ENCODE measurements at regions not wholly inside any gene's neighbourhood (a gene's known extent, or its start where the extent isn't known, plus 50 kb on each side); places are given as distances from the start of the nearest gene placed in this dataset.

DNA sequence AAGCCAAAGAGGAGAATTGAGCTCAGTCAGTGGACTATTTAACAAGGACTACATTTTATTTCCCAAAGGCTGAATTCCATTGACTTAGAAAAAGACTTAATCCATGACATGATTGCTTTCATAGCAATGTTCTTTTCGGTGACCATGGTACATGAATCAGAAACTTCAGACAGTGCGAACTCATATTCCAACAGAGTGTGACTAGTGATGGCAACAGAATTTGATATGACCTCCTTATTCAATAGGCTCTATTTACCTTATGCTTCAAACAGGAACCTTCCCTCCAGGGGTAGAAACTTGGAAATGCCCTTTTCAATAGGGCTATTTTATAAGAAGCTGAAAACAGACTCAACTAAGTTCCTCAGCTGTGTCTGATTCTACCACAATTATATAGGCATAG lies 191.9 kb downstream of the RND3 start:
- H3K36me3 ChIP-seq (ENCODE audit: control insufficient read depth, insufficient read depth, low read length), result no peaks in the 10 kb centered on the region
- no peak overlapping the region for H3K27ac ChIP-seq (ENCODE audit: insufficient read depth, low read depth, low read length, poor library complexity, severe bottlenecking)
- H3K4me1 ChIP-seq (ENCODE audit: control insufficient read depth, insufficient read depth, low read length), result no peaks in the 10 kb centered on the region
- 94 to 98% methylated on average over 2 of the region's 2 CpGs for WGBS, 2 experiments
- H3K9me3 ChIP-seq (ENCODE audit: control insufficient read depth, low read length), result no peaks in the 10 kb centered on the region
- no peaks in the 10 kb centered on the region for H3K27me3 ChIP-seq (ENCODE audit: control insufficient read depth, insufficient read depth, low read length, poor library complexity, severe bottlenecking)
- H3K4me3 ChIP-seq (ENCODE audit: insufficient read depth, low read depth, low read length), result no peak overlapping the region

DNA sequence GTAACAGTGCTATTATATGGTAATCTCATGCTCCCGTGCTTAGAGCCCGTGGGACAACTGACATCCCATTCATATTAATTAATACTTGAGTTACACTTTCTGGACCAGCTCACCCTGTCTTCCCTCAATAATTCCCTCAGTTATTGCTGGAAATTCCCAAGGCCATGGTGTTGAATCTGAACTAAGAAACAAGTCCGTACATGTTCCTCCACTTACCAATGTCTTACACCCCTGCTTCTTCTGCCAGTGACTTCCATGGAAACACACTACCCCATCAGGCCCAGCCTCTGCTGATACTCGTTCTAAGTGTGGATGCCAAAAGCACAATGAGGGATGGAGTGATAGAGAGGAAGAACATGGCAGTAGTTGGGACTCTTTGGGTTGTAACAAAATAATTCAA lies 193.7 kb downstream of the RND3 start:
- no peaks in the 10 kb centered on the region for H3K27me3 ChIP-seq (ENCODE audit: control insufficient read depth, insufficient read depth, low read length, poor library complexity, severe bottlenecking)
- WGBS, 2 experiments, result 91 to 94% methylated on average over 3 of the region's 4 CpGs
- no peaks in the 10 kb centered on the region for H3K4me1 ChIP-seq (ENCODE audit: control insufficient read depth, insufficient read depth, low read length)
- no peaks in the 10 kb centered on the region for H3K36me3 ChIP-seq (ENCODE audit: control insufficient read depth, insufficient read depth, low read length)
- H3K27ac ChIP-seq (ENCODE audit: insufficient read depth, low read depth, low read length, poor library complexity, severe bottlenecking), result no peak overlapping the region
- H3K4me3 ChIP-seq (ENCODE audit: insufficient read depth, low read depth, low read length), result no peak overlapping the region
- no peaks in the 10 kb centered on the region for H3K9me3 ChIP-seq (ENCODE audit: control insufficient read depth, low read length)

DNA sequence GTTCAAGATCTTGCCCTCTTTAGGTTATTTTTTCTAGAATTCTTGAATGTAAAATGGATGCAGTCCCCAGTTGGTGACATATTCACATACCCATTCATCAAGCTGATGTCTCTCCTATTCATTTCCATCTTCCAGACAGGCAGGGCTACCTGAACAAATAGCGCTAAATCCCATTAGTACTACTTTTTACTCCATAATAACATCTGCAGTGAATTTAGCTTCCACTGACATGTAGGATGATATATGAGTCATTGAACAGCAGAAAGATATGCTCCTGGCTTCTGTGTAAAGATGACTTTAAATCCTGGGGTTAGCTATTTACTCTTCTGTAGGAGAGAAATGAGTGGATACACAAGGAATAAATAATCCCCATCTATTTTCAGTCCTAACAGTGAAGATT lies 194.7 kb downstream of the RND3 start:
- no peak overlapping the region for H3K4me3 ChIP-seq (ENCODE audit: insufficient read depth, low read depth, low read length)
- no peaks in the 10 kb centered on the region for H3K4me1 ChIP-seq (ENCODE audit: control insufficient read depth, insufficient read depth, low read length)
- H3K27me3 ChIP-seq (ENCODE audit: control insufficient read depth, insufficient read depth, low read length, poor library complexity, severe bottlenecking), result no peaks in the 10 kb centered on the region
- no peaks in the 10 kb centered on the region for H3K36me3 ChIP-seq (ENCODE audit: control insufficient read depth, insufficient read depth, low read length)
- H3K27ac ChIP-seq (ENCODE audit: insufficient read depth, low read depth, low read length, poor library complexity, severe bottlenecking), result no peak overlapping the region
- WGBS, 2 experiments, result 91 to 93% methylated on average over 1 of the region's 1 CpG
- no peaks in the 10 kb centered on the region for H3K9me3 ChIP-seq (ENCODE audit: control insufficient read depth, low read length)

DNA sequence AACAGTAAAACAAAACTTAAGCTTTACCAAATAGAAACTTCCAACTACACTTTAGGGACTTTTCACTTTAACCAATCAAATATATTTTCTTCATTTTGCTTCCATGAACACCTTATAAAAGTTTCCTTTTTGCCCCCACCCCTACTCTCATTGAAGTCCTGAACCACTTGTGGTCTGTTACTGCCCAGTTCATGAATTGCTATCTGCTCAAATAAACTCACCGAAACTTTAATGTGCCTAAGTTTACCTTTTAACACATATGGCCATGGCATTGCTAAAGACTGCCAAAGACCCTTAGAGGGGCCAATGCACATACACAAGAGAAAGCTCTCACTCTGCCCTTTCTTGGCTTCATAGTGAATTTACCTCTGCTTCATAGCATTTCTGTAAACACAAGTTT lies 195.3 kb downstream of the RND3 start:
- Histone ChIP-seq H3K36me3 (ENCODE audit: control insufficient read depth, insufficient read depth, low read length) (no peaks in the 10 kb centered on the region), H3K27me3 (ENCODE audit: control insufficient read depth, insufficient read depth, low read length, poor library complexity, severe bottlenecking) (no peaks in the 10 kb centered on the region), H3K9me3 (ENCODE audit: control insufficient read depth, low read length) (no peaks in the 10 kb centered on the region), H3K4me3 (ENCODE audit: insufficient read depth, low read depth, low read length) (no peak overlapping the region), H3K4me1 (ENCODE audit: control insufficient read depth, insufficient read depth, low read length) (no peaks in the 10 kb centered on the region), H3K27ac (ENCODE audit: insufficient read depth, low read depth, low read length, poor library complexity, severe bottlenecking) (no peak overlapping the region)
- 92 to 94% methylated on average over 1 of the region's 1 CpG for WGBS, 2 experiments

DNA sequence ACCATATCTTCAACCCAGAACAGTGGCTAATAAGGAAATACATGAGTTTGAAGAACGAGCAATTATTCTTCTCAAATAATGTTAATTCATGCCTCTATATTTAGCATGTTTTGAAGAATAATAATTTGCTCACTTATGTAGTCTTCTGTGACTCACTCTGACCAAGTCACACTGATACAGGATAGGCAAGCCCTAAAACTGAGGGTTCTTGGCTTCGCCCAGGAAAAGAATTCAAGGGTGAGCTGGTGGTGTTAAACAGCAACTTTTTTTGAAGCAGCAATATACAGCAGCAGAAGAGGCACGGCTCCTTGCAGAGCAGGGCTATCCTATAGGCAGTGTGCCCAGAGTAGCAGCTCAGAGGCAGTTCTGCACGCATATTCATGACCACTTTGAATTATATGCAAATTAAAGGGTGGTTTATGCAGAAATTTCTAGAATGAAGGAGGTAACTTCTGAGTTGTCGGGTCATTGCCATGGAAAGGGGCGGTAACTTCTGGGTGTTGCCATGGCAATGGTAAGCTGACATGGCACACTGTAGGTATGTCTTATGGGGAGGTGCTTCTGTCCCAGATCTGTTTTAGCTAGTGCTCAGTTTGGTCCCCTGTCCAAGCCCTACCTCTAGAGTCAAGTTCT lies 200.6 kb downstream of the RND3 start:
- Histone ChIP-seq H3K9me3 (ENCODE audit: control insufficient read depth, low read length) (no peaks in the 10 kb centered on the region), H3K27ac (ENCODE audit: insufficient read depth, low read depth, low read length, poor library complexity, severe bottlenecking) (no peak overlapping the region), H3K27me3 (ENCODE audit: control insufficient read depth, insufficient read depth, low read length, poor library complexity, severe bottlenecking) (no peaks in the 10 kb centered on the region), H3K36me3 (ENCODE audit: control insufficient read depth, insufficient read depth, low read length) (no peaks in the 10 kb centered on the region), H3K4me1 (ENCODE audit: control insufficient read depth, insufficient read depth, low read length) (no peaks in the 10 kb centered on the region), H3K4me3 (ENCODE audit: insufficient read depth, low read depth, low read length) (no peak overlapping the region)
- 90 to 91% methylated on average over 5 of the region's 6 CpGs for WGBS, 2 experiments

DNA sequence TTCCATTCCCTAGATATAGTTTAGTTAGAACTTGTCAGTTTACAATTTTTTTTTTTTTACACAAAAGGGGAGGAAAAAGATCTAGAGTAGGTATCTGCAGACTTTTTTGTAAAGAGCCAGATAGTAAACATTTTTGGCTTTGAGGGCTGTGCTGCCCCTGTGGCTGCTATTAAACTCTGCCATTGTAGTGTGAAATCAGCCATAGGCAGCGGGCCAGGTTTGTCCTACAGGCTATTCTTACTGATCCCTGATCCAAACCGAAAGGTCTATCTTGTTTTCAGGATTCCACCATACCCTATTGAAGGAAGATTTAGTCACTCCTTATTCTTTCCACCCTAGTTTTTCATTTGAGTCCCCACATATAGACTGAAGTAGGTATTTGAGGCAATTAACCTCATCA lies 203.4 kb downstream of the RND3 start:
- WGBS, 2 experiments, result 89 to 93% methylated on average over 2 of the region's 2 CpGs
- H3K4me1 ChIP-seq (ENCODE audit: control insufficient read depth, insufficient read depth, low read length), result no peaks in the 10 kb centered on the region
- no peaks in the 10 kb centered on the region for H3K36me3 ChIP-seq (ENCODE audit: control insufficient read depth, insufficient read depth, low read length)
- H3K27ac ChIP-seq (ENCODE audit: insufficient read depth, low read depth, low read length, poor library complexity, severe bottlenecking), result no peak overlapping the region
- H3K27me3 ChIP-seq (ENCODE audit: control insufficient read depth, insufficient read depth, low read length, poor library complexity, severe bottlenecking), result no peaks in the 10 kb centered on the region
- H3K9me3 ChIP-seq (ENCODE audit: control insufficient read depth, low read length), result no peaks in the 10 kb centered on the region
- no peak overlapping the region for H3K4me3 ChIP-seq (ENCODE audit: insufficient read depth, low read depth, low read length)

DNA sequence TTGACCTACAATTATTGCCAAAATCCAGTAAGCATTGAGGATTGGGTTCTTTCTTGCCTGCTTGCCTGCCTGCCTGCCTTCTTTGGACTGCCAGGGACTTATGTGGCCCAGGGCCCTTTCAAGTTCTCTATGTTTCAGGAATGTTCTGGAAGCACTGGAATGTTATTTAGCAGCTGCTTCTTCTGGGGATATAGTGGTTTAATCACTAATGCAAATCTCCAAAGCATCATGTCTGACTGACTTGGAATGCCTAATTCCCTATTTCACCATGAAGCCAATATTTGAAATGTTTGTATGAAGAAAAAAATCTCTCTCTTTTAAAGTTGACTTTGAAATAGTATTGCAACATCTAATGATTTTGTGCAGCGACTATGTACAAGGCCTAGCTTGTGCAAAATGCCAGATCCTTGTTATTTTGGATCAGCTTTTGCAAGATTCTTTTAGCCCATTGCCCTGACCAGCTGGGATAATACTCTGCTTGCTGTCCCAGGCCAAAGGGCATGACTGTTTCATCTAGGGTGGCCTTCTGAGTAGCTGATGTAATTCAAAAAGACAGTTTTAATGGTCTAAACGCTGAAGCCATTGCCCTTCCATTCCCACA lies 204.6 kb downstream of the RND3 start:
- Histone ChIP-seq H3K4me1 (ENCODE audit: control insufficient read depth, insufficient read depth, low read length) (no peaks in the 10 kb centered on the region), H3K9me3 (ENCODE audit: control insufficient read depth, low read length) (peaks cover under 1% of the 10 kb centered on the region), H3K4me3 (ENCODE audit: insufficient read depth, low read depth, low read length) (no peak overlapping the region), H3K27me3 (ENCODE audit: control insufficient read depth, insufficient read depth, low read length, poor library complexity, severe bottlenecking) (no peaks in the 10 kb centered on the region), H3K27ac (ENCODE audit: insufficient read depth, low read depth, low read length, poor library complexity, severe bottlenecking) (no peak overlapping the region), H3K36me3 (ENCODE audit: control insufficient read depth, insufficient read depth, low read length) (no peaks in the 10 kb centered on the region)
- 97% methylated on average over 1 of the region's 2 CpGs for WGBS, 2 experiments

DNA sequence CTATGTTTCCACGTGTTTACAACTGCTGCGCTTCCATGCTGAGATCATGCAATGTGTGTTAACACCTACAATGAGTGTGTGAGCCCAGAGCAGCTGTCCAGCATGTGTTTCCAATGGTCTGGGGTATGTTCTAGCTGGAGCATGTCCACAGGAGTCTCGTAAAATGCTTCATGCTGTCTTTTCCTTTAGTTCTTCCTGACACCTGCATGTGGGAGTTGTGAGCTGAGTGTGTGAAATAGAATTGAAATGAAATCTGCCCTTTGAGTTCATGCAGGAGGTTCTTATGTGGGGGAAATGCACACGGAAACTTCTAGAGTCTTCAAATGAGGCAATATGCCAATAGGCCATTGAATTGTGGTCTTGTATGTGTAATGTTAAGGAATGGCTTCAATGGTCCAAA lies 205.1 kb downstream of the RND3 start:
- H3K9me3 ChIP-seq (ENCODE audit: control insufficient read depth, low read length), result peaks cover 6% of the 10 kb centered on the region
- WGBS, 2 experiments, result 96 to 98% methylated on average over 4 of the region's 4 CpGs

DNA sequence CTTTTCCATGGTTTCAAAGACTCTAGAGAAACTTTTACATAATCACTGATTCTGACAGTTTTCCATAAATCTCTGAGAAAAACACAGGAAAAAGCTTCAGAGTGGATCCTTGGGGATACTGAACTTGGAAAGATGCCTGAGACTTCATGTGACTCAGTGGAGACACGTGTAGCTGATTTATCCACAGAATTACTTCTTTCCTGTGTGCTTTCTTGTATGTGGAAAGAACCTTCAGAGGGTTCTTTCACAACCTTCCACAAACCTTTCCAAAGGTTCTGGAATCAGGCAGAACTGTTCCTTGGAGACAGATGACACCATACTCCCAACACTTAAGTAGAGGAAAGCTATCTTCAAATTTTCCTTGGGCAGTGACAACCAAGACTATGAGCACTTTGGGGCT lies 207.2 kb downstream of the RND3 start:
- Histone ChIP-seq H3K4me3 (ENCODE audit: insufficient read depth, low read depth, low read length) (no peak overlapping the region), H3K27me3 (ENCODE audit: control insufficient read depth, insufficient read depth, low read length, poor library complexity, severe bottlenecking) (no peaks in the 10 kb centered on the region), H3K36me3 (ENCODE audit: control insufficient read depth, insufficient read depth, low read length) (no peaks in the 10 kb centered on the region), H3K27ac (ENCODE audit: insufficient read depth, low read depth, low read length, poor library complexity, severe bottlenecking) (no peak overlapping the region), H3K4me1 (ENCODE audit: control insufficient read depth, insufficient read depth, low read length) (no peaks in the 10 kb centered on the region), H3K9me3 (ENCODE audit: control insufficient read depth, low read length) (peaks cover 7% of the 10 kb centered on the region)
- WGBS, 2 experiments, result 93 to 100% methylated on average over 1 of the region's 1 CpG

More for the DNA sequence above, 205.1 kb downstream of the RND3 start:
- Histone ChIP-seq H3K27ac (ENCODE audit: insufficient read depth, low read depth, low read length, poor library complexity, severe bottlenecking) (no peak overlapping the region), H3K4me1 (ENCODE audit: control insufficient read depth, insufficient read depth, low read length) (no peaks in the 10 kb centered on the region), H3K27me3 (ENCODE audit: control insufficient read depth, insufficient read depth, low read length, poor library complexity, severe bottlenecking) (no peaks in the 10 kb centered on the region), H3K4me3 (ENCODE audit: insufficient read depth, low read depth, low read length) (no peak overlapping the region), H3K36me3 (ENCODE audit: control insufficient read depth, insufficient read depth, low read length) (no peaks in the 10 kb centered on the region)

DNA sequence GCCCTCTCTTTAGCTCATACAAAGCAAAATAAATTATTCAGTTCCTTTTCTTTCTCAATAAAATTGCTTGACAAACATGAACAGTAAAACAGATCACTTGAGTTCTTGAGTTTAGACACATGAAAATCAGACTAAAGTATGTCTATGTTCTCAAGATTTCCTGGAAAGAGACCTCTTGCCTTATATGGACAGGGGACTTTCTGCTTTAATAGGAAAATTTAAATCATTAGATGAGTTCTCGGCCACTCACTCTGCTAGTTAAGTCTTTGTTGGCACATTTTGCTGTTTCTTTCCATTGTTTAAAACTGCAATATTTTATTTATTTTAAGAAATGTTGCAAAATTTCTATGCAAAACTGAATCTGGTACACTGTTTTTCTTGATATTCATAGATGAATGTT lies 207.8 kb downstream of the RND3 start:
- Histone ChIP-seq H3K4me1 (ENCODE audit: control insufficient read depth, insufficient read depth, low read length) (no peaks in the 10 kb centered on the region), H3K9me3 (ENCODE audit: control insufficient read depth, low read length) (peaks cover 7% of the 10 kb centered on the region), H3K36me3 (ENCODE audit: control insufficient read depth, insufficient read depth, low read length) (no peaks in the 10 kb centered on the region), H3K27me3 (ENCODE audit: control insufficient read depth, insufficient read depth, low read length, poor library complexity, severe bottlenecking) (no peaks in the 10 kb centered on the region), H3K27ac (ENCODE audit: insufficient read depth, low read depth, low read length, poor library complexity, severe bottlenecking) (no peak overlapping the region), H3K4me3 (ENCODE audit: insufficient read depth, low read depth, low read length) (no peak overlapping the region)
- 93 to 100% methylated on average over 1 of the region's 1 CpG for WGBS, 2 experiments

Data from ectodermal cell (in vitro differentiated cells).